Effector memory CD8-positive, alpha-beta T cell (primary cell): ENCODE measurements at regions not wholly inside any gene's neighbourhood (a gene's known extent, or its start where the extent isn't known, plus 50 kb on each side); places are given as distances from the start of the nearest gene placed in this dataset.
A peak's percentile ranks its signal among the peaks of the same experiment; 100 is the strongest.

Experiments
- ATAC-seq: fragments of 150-1000 bp; cut with Tn5 transposase; replicated peaks from 2 replicates; pipeline ENCODE4 v1.10.0; 2021; ENCODE audit warnings: mild to moderate bottlenecking, moderate library complexity
- DNase-seq, 3 experiments: peaks; one replicate each; pipeline ENCODE4 v3.0.0; 2021
- H3K27ac Mint-ChIP-seq, 2 donors: one replicate each; pipeline ENCODE4 v1.8.0; 2022; ENCODE audit warnings: mild to moderate bottlenecking in 2 of 2, mixed read lengths in 2 of 2, moderate library complexity in 2 of 2
- H3K27me3 Mint-ChIP-seq, 2 donors: one replicate each; pipeline ENCODE4 v1.8.0; 2022; ENCODE audit warnings: mixed read lengths in 2 of 2
- H3K36me3 Mint-ChIP-seq: one replicate; pipeline ENCODE4 v1.8.0; 2022; ENCODE audit warnings: mild to moderate bottlenecking, moderate library complexity, mixed read lengths; ENCODE audit not compliant: insufficient read depth
- H3K4me1 Mint-ChIP-seq, 2 donors: one replicate each; pipeline ENCODE4 v1.8.0; 2022; ENCODE audit warnings: low read depth in 2 of 2, mixed read lengths in 2 of 2
- H3K4me3 Mint-ChIP-seq, 2 donors: one replicate each; pipeline ENCODE4 v1.8.0; 2022; ENCODE audit warnings: mild to moderate bottlenecking in 2 of 2, mixed read lengths in 2 of 2, moderate library complexity in 2 of 2
- H3K9me3 Mint-ChIP-seq, 2 donors: one replicate each; pipeline ENCODE4 v1.8.0; 2022; ENCODE audit warnings: mixed read lengths in 2 of 2

GRCh38 chr4:217891-218290 lies 87.4 kb downstream of the ZNF732 start:
- no peak for DNase-seq
- no peak for ATAC-seq
- H3K27ac Mint-ChIP-seq: no peak overlapping the region
- no peaks in the 10 kb centered on the region for H3K27me3 Mint-ChIP-seq
- no peak overlapping the region for H3K4me3 Mint-ChIP-seq
- H3K4me1 Mint-ChIP-seq: peaks cover 5% of the 10 kb centered on the region in 2 donors
- H3K9me3 Mint-ChIP-seq: peaks cover 2 to 7% of the 10 kb centered on the region in 2 donors
- no peaks in the 10 kb centered on the region for H3K36me3 Mint-ChIP-seq

GRCh38 chr4:213971-214370 lies 89.7 kb downstream of the ZNF718 start:
- Mint-ChIP-seq H3K9me3 (peaks cover 0 to 7% of the 10 kb centered on the region in 2 donors), H3K36me3 (no peaks in the 10 kb centered on the region), H3K4me3 (peak overlapping the region in 1 of 2 donors; percentile 51), H3K27ac (no peak overlapping the region), H3K27me3 (no peaks in the 10 kb centered on the region), H3K4me1 (peaks cover 16 to 24% of the 10 kb centered on the region in 2 donors)
- DNase-seq (no peak), ATAC-seq (no peak)
